ENCODE measurements at regions not wholly inside any gene's neighbourhood (a gene's known extent, or its start where the extent isn't known, plus 50 kb on each side); places are given as distances from the start of the nearest gene placed in this dataset.

GRCh38 chr6:147708170-147708569, 199.7 kb downstream of the SAMD5 start:
- TF ChIP-seq EZH2 (IDR thresholded peaks at IDR 0.05; ENCODE audit: borderline replicate concordance, low read length) = no peak
- H3K9me2 ChIP-seq (ENCODE audit: low read depth, low read length) = no peaks in the 10 kb centered on the region
- H3K79me2 ChIP-seq (ENCODE audit: insufficient read depth, low read length) = no peaks in the 10 kb centered on the region

GRCh38 chr6:147709396-147710272, 201.1 kb downstream of the SAMD5 start:
- Histone ChIP-seq H2AFZ (ENCODE audit: low read length) (no peak overlapping the region), H3K9me3 (ENCODE audit: low read length) (no peaks in the 10 kb centered on the region), H3K4me1 (ENCODE audit: insufficient read depth, low read length, severe bottlenecking) (no peaks in the 10 kb centered on the region), H3K36me3 (ENCODE audit: insufficient read depth, low read length) (no peaks in the 10 kb centered on the region), H3K79me2 (ENCODE audit: insufficient read depth, low read length) (no peaks in the 10 kb centered on the region), H3K4me3 (ENCODE audit: low read depth, low read length, poor library complexity, severe bottlenecking) (no peak overlapping the region), H3K27ac (ENCODE audit: low read depth, low read length, poor library complexity, severe bottlenecking) (no peak overlapping the region), H3F3A (ENCODE audit: insufficient read depth, low read length) (no peaks in the 10 kb centered on the region), H3K9ac (ENCODE audit: low read length) (no peak overlapping the region), H3K4me2 (ENCODE audit: low read length) (no peak overlapping the region), H4K20me1 (ENCODE audit: insufficient read depth, low read length) (no peaks in the 10 kb centered on the region), H3K27me3 (ENCODE audit: insufficient read depth, low read length) (no peaks in the 10 kb centered on the region), H3K9me2 (ENCODE audit: low read depth, low read length) (no peaks in the 10 kb centered on the region)
- no peak for TF ChIP-seq CTCF (IDR thresholded peaks at IDR 0.05; ENCODE audit: low read length)
- no peak for TF ChIP-seq EZH2 (IDR thresholded peaks at IDR 0.05; ENCODE audit: borderline replicate concordance, low read length)

More at GRCh38 chr6:147708170-147708569, 199.7 kb downstream of the SAMD5 start:
- Histone ChIP-seq H3F3A (ENCODE audit: insufficient read depth, low read length) (no peaks in the 10 kb centered on the region), H2AFZ (ENCODE audit: low read length) (no peak overlapping the region), H3K9ac (ENCODE audit: low read length) (no peak overlapping the region), H3K36me3 (ENCODE audit: insufficient read depth, low read length) (no peaks in the 10 kb centered on the region), H4K20me1 (ENCODE audit: insufficient read depth, low read length) (no peaks in the 10 kb centered on the region), H3K27ac (ENCODE audit: low read depth, low read length, poor library complexity, severe bottlenecking) (no peak overlapping the region), H3K4me1 (ENCODE audit: insufficient read depth, low read length, severe bottlenecking) (no peaks in the 10 kb centered on the region), H3K4me3 (ENCODE audit: low read depth, low read length, poor library complexity, severe bottlenecking) (no peak overlapping the region), H3K9me3 (ENCODE audit: low read length) (no peaks in the 10 kb centered on the region), H3K4me2 (ENCODE audit: low read length) (no peak overlapping the region), H3K27me3 (ENCODE audit: insufficient read depth, low read length) (no peaks in the 10 kb centered on the region)

GRCh38 chr6:147710890-147711289, 202.4 kb downstream of the SAMD5 start:
- Histone ChIP-seq H3K9ac (ENCODE audit: low read length) (no peak overlapping the region), H3K4me1 (ENCODE audit: insufficient read depth, low read length, severe bottlenecking) (no peaks in the 10 kb centered on the region), H3K27ac (ENCODE audit: low read depth, low read length, poor library complexity, severe bottlenecking) (no peak overlapping the region)

More at GRCh38 chr6:147710890-147711289, 202.4 kb downstream of the SAMD5 start:
- TF ChIP-seq EZH2 (IDR thresholded peaks at IDR 0.05; ENCODE audit: borderline replicate concordance, low read length) (no peak), CTCF (IDR thresholded peaks at IDR 0.05; ENCODE audit: low read length) (no peak)
- Histone ChIP-seq H3K36me3 (ENCODE audit: insufficient read depth, low read length) (no peaks in the 10 kb centered on the region), H3K27me3 (ENCODE audit: insufficient read depth, low read length) (no peaks in the 10 kb centered on the region), H3K4me3 (ENCODE audit: low read depth, low read length, poor library complexity, severe bottlenecking) (no peak overlapping the region), H2AFZ (ENCODE audit: low read length) (no peak overlapping the region), H4K20me1 (ENCODE audit: insufficient read depth, low read length) (no peaks in the 10 kb centered on the region), H3K4me2 (ENCODE audit: low read length) (no peak overlapping the region), H3F3A (ENCODE audit: insufficient read depth, low read length) (no peaks in the 10 kb centered on the region), H3K79me2 (ENCODE audit: insufficient read depth, low read length) (no peaks in the 10 kb centered on the region), H3K9me2 (ENCODE audit: low read depth, low read length) (no peaks in the 10 kb centered on the region), H3K9me3 (ENCODE audit: low read length) (no peaks in the 10 kb centered on the region)

All from OCI-LY1 (cell line).